HG03103 (cell line): ENCODE measurements at regions not wholly inside any gene's neighbourhood (a gene's known extent, or its start where the extent isn't known, plus 50 kb on each side); places are given as distances from the start of the nearest gene placed in this dataset.
"Not testable (repeated sequence)": the region's sequence is repeated elsewhere in the genome, so short reads cannot be mapped to it uniquely, and the experiment has no call there.

ENCODE experiments used
- ATAC-seq: cut with Tn5 transposase; IDR thresholded peaks from one replicate; pipeline ENCODE4 v1.9.1; 2021; ENCODE audit warnings: low read depth; ENCODE audit not compliant: unreplicated experiment

GRCh38 chr2:242041816-242042215, 172.3 kb downstream of the RTP5 start:
- ATAC-seq = no peak

GRCh38 chr2:242043538-242044312, 174.2 kb downstream of the RTP5 start:
- no peak for ATAC-seq

- ATAC-seq = no peak
Observed at GRCh38 chr2:242044313-242044590, 174.7 kb downstream of the RTP5 start.

DNA sequence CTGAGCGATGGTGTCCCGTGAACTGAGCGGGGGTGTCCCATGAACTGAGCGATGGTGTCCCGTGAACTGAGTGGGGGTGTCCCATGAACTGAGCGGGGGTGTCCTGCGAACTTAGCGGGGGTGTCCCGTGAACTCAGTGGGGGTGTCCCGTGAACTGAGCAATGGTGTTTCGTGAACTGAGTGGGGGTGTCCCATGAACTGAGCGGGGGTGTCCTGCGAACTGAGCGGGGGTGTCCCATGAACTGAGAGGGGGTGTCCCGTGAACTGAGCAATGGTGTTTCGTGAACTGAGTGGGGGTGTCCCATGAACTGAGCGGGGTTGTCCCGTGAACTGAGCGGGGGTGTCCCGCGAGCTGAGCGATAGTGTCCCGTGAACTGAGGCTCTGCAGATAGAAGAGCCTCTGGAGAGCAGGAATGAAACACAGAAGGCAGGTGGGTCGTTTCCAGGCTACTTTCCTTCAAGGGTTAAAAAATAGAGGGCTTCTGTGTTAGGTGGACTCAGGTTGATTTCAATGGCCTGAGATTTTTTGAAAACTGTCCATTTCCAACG, 176.1 kb downstream of the RTP5 start:
- ATAC-seq = not testable (repeated sequence)

DNA sequence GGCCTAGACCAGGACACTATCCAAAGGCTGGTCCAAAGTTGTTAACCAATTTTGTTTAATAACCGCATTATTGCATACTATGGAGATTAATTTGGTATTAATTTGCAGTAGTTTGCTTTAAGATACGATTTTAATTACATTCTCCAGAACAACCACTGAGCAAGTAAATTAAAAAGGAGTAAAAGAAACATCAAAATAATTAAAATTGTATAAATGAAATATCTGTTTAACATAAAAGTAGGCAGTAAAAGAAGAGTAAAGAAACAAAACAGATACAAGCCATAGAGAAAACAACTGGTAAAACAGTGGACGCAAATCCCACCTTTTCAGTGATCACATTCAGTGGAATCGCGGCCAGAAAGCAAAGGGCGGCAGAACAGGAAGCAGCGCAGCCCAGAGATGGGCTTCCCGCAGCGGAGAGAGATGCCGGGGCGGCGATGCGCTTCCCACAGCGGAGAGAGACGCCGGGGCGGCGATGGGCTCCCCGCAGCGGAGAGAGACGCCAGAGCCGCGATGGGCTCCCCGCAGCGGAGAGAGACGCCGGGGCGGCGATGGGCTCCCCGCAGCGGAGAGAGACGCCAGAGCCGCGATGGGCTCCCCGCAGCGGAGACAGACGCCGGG, 176.8 kb downstream of the RTP5 start:
- ATAC-seq = no peak

- no peak for ATAC-seq
Observed at GRCh38 chr2:242047963-242048362, 178.4 kb downstream of the RTP5 start.

GRCh38 chr2:242048479-242048878, 178.9 kb downstream of the RTP5 start:
- no peak for ATAC-seq

GRCh38 chr2:242049492-242049891, 180.0 kb downstream of the RTP5 start:
- ATAC-seq = not testable (repeated sequence)

DNA sequence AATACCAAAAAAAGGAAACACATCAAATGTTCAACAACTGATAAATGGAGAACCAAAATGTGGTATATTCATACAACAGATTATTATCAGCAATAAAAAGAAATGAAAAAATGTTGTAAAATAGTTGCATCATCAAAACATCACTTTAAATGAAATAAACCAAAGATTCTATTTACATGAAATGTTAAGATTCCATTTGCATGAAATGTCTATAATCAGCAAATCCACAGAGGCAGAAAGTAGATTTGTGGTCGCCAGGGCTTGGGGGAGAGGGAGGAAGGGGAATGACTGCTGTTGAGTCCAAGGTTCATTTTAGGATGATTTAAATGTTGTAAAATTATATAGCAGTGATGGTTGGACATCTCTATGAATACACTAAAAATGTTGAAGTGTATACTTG, 181.9 kb downstream of the RTP5 start:
- ATAC-seq = no peak

DNA sequence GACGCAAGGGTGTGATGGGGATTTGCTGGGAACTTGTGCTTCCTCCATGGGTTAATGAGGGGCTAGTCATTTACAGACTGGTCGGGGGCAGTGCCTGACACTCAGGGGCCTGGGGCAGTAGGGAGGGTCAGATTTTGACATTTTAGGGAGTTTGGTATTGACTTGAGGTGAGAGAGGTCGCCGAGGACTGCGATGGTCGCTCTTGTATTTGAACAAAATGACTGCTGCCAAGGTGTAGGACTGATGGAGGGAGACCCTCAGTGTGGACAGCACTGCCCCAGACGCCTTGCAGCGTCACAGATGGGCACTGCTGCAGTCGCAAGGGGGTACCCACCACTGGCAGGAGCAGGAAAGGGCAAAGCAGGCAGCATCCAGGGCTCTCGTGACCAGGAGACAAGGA, 182.9 kb downstream of the RTP5 start:
- ATAC-seq = no peak

DNA sequence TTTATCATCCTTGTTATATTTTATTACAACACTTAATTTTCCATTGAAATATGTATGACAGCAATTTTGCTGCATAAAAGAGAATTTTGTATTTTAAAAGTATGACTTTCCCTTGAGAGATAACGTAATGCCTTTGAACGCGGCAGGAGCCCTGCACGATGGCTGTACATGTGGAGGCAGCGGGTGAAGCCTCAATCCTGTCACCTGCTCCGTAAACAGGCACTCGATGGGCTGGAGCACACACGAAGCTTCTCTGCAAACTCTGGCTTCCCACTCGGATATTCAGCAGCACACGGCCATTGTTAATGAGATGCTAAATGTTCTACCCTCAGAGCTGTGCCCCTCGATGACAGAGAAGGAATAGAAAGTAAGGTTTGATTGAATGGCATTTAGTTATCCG, 184.4 kb downstream of the RTP5 start:
- no peak for ATAC-seq

DNA sequence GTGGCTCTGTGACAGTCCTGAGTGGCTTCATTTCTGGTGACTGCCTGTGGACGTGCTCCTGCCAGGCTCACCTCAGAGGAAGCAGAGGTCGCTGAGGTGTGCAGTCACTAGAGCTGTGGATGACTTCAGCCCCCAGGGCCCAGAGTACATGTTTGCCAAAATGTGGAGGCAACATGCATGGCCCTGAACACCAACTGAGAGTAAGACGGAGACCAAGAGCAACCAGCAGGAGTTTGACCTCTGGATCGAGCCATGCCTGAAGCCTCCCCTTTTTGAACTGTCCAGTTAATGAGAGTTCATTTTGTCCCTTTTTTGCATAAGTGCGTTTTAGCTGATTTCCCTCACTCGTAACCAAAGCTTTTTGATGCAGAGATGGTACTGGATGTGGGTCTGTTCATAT, 184.9 kb downstream of the RTP5 start:
- no peak for ATAC-seq

GRCh38 chr2:242054881-242055801, 185.6 kb downstream of the RTP5 start:
- ATAC-seq = no peak

GRCh38 chr2:242056026-242056425, 186.5 kb downstream of the RTP5 start:
- no peak for ATAC-seq

DNA sequence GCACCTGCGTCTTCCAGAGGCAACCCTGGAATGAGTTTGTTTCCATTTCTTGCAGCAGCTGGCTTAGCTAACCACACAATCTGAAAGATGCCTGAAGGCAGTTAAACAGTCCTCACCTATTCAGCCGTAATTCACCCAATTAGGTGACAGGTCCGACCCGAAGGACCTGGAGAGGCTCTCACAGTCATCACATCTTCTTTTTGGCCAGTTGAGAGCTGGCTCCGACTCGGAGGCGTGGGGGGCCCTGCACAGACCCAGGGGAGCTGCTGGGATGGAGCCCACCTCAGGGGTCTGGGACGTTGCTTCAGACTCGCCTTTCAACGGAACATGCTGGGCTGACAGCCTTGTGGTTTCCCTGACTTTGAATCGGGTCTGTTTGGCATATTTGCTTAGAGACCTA, 187.3 kb downstream of the RTP5 start:
- ATAC-seq = no peak

- no peak for ATAC-seq
Observed at GRCh38 chr2:242057379-242058040, 188.0 kb downstream of the RTP5 start.

- no peak for ATAC-seq
Observed at GRCh38 chr2:242058116-242058680, 188.7 kb downstream of the RTP5 start.

DNA sequence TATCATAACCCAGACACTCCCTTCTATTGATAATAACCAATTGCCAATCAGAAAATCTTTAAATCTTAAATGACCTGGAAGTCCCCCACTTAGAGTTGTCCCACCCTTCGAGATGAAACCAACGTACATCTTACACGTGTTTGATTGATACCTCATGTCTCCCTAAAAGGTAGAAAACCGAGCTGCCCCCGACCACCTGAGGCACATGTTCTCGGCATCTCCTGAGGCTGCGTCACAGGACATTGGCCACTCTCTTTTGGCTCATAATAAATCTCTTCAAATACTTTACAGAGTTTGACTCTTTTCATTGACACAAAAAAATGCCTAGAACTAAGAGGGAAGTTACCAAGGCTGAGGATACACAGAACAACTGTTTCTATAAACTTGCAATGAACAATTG, 190.0 kb downstream of the RTP5 start:
- no peak for ATAC-seq

- ATAC-seq = no peak
Observed at GRCh38 chr2:242060212-242060835, 190.8 kb downstream of the RTP5 start.

GRCh38 chr2:242061930-242062329, 192.4 kb downstream of the RTP5 start:
- not testable (repeated sequence) for ATAC-seq
